Esophagus squamous epithelium (tissue), 4 donors: ENCODE measurements at regions not wholly inside any gene's neighbourhood (a gene's known extent, or its start where the extent isn't known, plus 50 kb on each side); places are given as distances from the start of the nearest gene placed in this dataset.

Experiments
- POLR2A ChIP-seq, 4 donors: fragments of 450-650 bp; IDR thresholded peaks; one replicate each; pipeline ENCODE4 v1.6.1; 2017; ENCODE audit warnings: antibody characterized with exemption in 4 of 4, mild to moderate bottlenecking in 4 of 4, moderate library complexity in 3 of 4
- TF ChIP-seq, protein P1 (sequence below), 6 experiments: fragments of 450-650 bp in 4 of 6; fragments of 200-600 bp in 2 of 6; sonication (generic) in 2 of 6; IDR thresholded peaks; one replicate each; pipeline ENCODE4 v1.5.1; 2016 to 2019; ENCODE audit warnings: antibody characterized with exemption in 6 of 6, mild to moderate bottlenecking in 4 of 6, moderate library complexity in 4 of 6

- TF ChIP-seq, protein P1, sequence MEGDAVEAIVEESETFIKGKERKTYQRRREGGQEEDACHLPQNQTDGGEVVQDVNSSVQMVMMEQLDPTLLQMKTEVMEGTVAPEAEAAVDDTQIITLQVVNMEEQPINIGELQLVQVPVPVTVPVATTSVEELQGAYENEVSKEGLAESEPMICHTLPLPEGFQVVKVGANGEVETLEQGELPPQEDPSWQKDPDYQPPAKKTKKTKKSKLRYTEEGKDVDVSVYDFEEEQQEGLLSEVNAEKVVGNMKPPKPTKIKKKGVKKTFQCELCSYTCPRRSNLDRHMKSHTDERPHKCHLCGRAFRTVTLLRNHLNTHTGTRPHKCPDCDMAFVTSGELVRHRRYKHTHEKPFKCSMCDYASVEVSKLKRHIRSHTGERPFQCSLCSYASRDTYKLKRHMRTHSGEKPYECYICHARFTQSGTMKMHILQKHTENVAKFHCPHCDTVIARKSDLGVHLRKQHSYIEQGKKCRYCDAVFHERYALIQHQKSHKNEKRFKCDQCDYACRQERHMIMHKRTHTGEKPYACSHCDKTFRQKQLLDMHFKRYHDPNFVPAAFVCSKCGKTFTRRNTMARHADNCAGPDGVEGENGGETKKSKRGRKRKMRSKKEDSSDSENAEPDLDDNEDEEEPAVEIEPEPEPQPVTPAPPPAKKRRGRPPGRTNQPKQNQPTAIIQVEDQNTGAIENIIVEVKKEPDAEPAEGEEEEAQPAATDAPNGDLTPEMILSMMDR (IDR thresholded peaks at IDR 0.05), result no peak
- no peak for TF ChIP-seq POLR2A (IDR thresholded peaks at IDR 0.05)
Measured at GRCh38 chr1:209156991-209157390, 426.5 kb upstream of the CAMK1G start.
